Peyer's patch (tissue), 4 donors: ENCODE measurements at regions not wholly inside any gene's neighbourhood (a gene's known extent, or its start where the extent isn't known, plus 50 kb on each side); places are given as distances from the start of the nearest gene placed in this dataset.
"Not testable (repeated sequence)": the region's sequence is repeated elsewhere in the genome, so short reads cannot be mapped to it uniquely, and the experiment has no call there.

ENCODE experiments used
- DNase-seq, 3 donors: peaks; one replicate each; pipeline ENCODE4 v3.0.0-alpha.2; 2017 to 2019
- H3K27ac ChIP-seq, 4 donors: fragments of 200-600 bp; sonication (generic); one replicate each; pipeline ENCODE4 v1.5.1; 2016 to 2019
- H3K27me3 ChIP-seq, 2 donors: fragments of 200-600 bp; sonication (generic); one replicate each; pipeline ENCODE4 v1.5.1; 2019
- H3K36me3 ChIP-seq, 3 donors: fragments of 200-600 bp; sonication (generic); one replicate each; pipeline ENCODE4 v1.5.1; 2016 to 2019
- H3K4me1 ChIP-seq, 4 donors: fragments of 200-600 bp; sonication (generic); one replicate each; pipeline ENCODE4 v1.5.1; 2016 to 2019
- H3K4me3 ChIP-seq, 4 donors: fragments of 200-600 bp; sonication (generic); 1 replicate in 3 of 4; 2 replicates in 1 of 4; pipeline ENCODE4 v1.5.1; 2016 to 2019; ENCODE audit warnings: mild to moderate bottlenecking in 1 of 4
- H3K9me3 ChIP-seq, 4 donors: fragments of 200-600 bp; sonication (generic); one replicate each; pipeline ENCODE4 v1.5.1; 2016 to 2019; ENCODE audit warnings: mild to moderate bottlenecking in 1 of 4
- CTCF ChIP-seq, 6 experiments: fragments of 450-650 bp in 4 of 6; fragments of 200-600 bp in 2 of 6; sonication (generic) in 1 of 6; IDR thresholded peaks; one replicate each; pipeline ENCODE4 v1.5.1; 2017 to 2019; ENCODE audit warnings: antibody characterized with exemption in 6 of 6, mild to moderate bottlenecking in 3 of 6, moderate library complexity in 1 of 6
- POLR2A ChIP-seq, 2 donors: fragments of 450-650 bp; IDR thresholded peaks; one replicate each; pipeline ENCODE4 v1.5.1; 2017; ENCODE audit warnings: antibody characterized with exemption in 2 of 2, mild to moderate bottlenecking in 2 of 2, moderate library complexity in 2 of 2

GRCh38 chr3:75342425-75342824 lies 321.7 kb upstream of the FRG2C start:
- H3K4me1 ChIP-seq = no peaks in the 10 kb centered on the region
- TF ChIP-seq CTCF (IDR thresholded peaks at IDR 0.05) (no peak), POLR2A (IDR thresholded peaks at IDR 0.05) (no peak)
- no peaks in the 10 kb centered on the region for H3K27me3 ChIP-seq
- H3K4me3 ChIP-seq = no peak overlapping the region
- H3K9me3 ChIP-seq = no peaks in the 10 kb centered on the region
- H3K27ac ChIP-seq = no peak overlapping the region
- no peaks in the 10 kb centered on the region for H3K36me3 ChIP-seq
- no peak for DNase-seq

GRCh38 chr3:75350536-75350935 lies 313.6 kb upstream of the FRG2C start:
- not testable (repeated sequence) for H3K27ac ChIP-seq, H3K27me3 ChIP-seq, H3K4me1 ChIP-seq, H3K4me3 ChIP-seq, H3K9me3 ChIP-seq, DNase-seq, H3K36me3 ChIP-seq

GRCh38 chr3:75362086-75362784 lies 301.9 kb upstream of the FRG2C start:
- H3K9me3 ChIP-seq, H3K27me3 ChIP-seq, H3K36me3 ChIP-seq, DNase-seq, H3K4me1 ChIP-seq, H3K4me3 ChIP-seq, H3K27ac ChIP-seq: not testable (repeated sequence)

GRCh38 chr3:75372964-75373363 lies 291.2 kb upstream of the FRG2C start:
- not testable (repeated sequence) for H3K27me3 ChIP-seq, DNase-seq, H3K36me3 ChIP-seq, H3K4me1 ChIP-seq, H3K4me3 ChIP-seq, H3K9me3 ChIP-seq, H3K27ac ChIP-seq

GRCh38 chr3:75379840-75380239 lies 284.3 kb upstream of the FRG2C start:
- not testable (repeated sequence) for H3K4me1 ChIP-seq, H3K27me3 ChIP-seq

GRCh38 chr3:75380276-75380771 lies 283.8 kb upstream of the FRG2C start:
- no peaks in the 10 kb centered on the region for H3K9me3 ChIP-seq
- no peaks in the 10 kb centered on the region for H3K36me3 ChIP-seq
- H3K4me1 ChIP-seq = no peaks in the 10 kb centered on the region
- no peaks in the 10 kb centered on the region for H3K27me3 ChIP-seq
- TF ChIP-seq CTCF (IDR thresholded peaks at IDR 0.05) = no peak
- TF ChIP-seq POLR2A (IDR thresholded peaks at IDR 0.05) = no peak
- no peak for DNase-seq
- H3K4me3 ChIP-seq = no peak overlapping the region
- no peak overlapping the region for H3K27ac ChIP-seq

More at GRCh38 chr3:75379840-75380239, 284.3 kb upstream of the FRG2C start:
- H3K4me3 ChIP-seq, H3K27ac ChIP-seq, H3K9me3 ChIP-seq, H3K36me3 ChIP-seq, DNase-seq: not testable (repeated sequence)

GRCh38 chr3:75384016-75384415 lies 280.1 kb upstream of the FRG2C start:
- not testable (repeated sequence) for H3K36me3 ChIP-seq, H3K27ac ChIP-seq, H3K4me1 ChIP-seq, H3K9me3 ChIP-seq, H3K27me3 ChIP-seq, H3K4me3 ChIP-seq, DNase-seq

GRCh38 chr3:75388486-75389124 lies 275.5 kb upstream of the FRG2C start:
- H3K4me1 ChIP-seq, H3K27me3 ChIP-seq, DNase-seq, H3K9me3 ChIP-seq, H3K36me3 ChIP-seq, H3K4me3 ChIP-seq, H3K27ac ChIP-seq: not testable (repeated sequence)

GRCh38 chr3:75393288-75393694 lies 270.8 kb upstream of the FRG2C start:
- not testable (repeated sequence) for H3K36me3 ChIP-seq, H3K27me3 ChIP-seq, H3K4me3 ChIP-seq, H3K27ac ChIP-seq, H3K9me3 ChIP-seq, H3K4me1 ChIP-seq, DNase-seq

GRCh38 chr3:75394102-75394501 lies 270.0 kb upstream of the FRG2C start:
- not testable (repeated sequence) for DNase-seq, H3K9me3 ChIP-seq, H3K4me3 ChIP-seq, H3K4me1 ChIP-seq, H3K27me3 ChIP-seq, H3K27ac ChIP-seq, H3K36me3 ChIP-seq

GRCh38 chr3:75394562-75395360 lies 269.4 kb upstream of the FRG2C start:
- H3K9me3 ChIP-seq, H3K4me3 ChIP-seq, H3K27ac ChIP-seq, DNase-seq, H3K4me1 ChIP-seq, H3K36me3 ChIP-seq, H3K27me3 ChIP-seq: not testable (repeated sequence)
